ENCODE measurements at regions not wholly inside any gene's neighbourhood (a gene's known extent, or its start where the extent isn't known, plus 50 kb on each side); places are given as distances from the start of the nearest gene placed in this dataset.

DNA sequence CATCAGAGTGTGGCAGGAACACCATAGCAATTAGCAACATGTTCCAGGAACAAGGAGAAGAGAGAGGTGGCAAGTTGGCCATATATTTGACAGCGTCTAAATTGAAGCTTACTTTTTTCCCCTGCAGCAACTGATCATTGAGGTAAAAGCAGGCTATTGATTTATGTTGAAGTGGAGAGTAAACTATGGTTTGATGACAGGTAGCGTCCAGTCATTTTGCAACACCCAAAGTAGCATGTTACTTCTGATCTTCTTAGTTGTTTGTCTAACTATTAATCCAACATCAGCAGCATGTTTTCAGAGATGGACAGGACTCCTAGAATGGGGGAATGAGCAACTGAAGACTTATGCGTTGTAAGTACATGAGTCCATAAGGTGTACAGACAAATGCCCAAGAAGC lies 225.8 kb downstream of the ZPLD1 start:
- H3K9ac ChIP-seq (ENCODE audit: low read length in 2 of 2) = no peak overlapping the region
- H3K4me1 ChIP-seq (ENCODE audit: control insufficient read depth, insufficient read depth, low read length) = no peaks in the 10 kb centered on the region
- H3K27me3 ChIP-seq (ENCODE audit: control insufficient read depth in 1 of 2, insufficient read depth in 2 of 2, low read length in 2 of 2) = no peaks in the 10 kb centered on the region
- H3K9me3 ChIP-seq (ENCODE audit: control insufficient read depth in 2 of 2, low read length in 2 of 2) = no peaks in the 10 kb centered on the region
- no peaks in the 10 kb centered on the region for H3K36me3 ChIP-seq (ENCODE audit: control insufficient read depth in 2 of 2, insufficient read depth in 2 of 2, low read length in 2 of 2)
- H3K27ac ChIP-seq (ENCODE audit: low read length) = no peak overlapping the region
- H3K4me3 ChIP-seq (ENCODE audit: low read length in 2 of 2) = no peak overlapping the region

DNA sequence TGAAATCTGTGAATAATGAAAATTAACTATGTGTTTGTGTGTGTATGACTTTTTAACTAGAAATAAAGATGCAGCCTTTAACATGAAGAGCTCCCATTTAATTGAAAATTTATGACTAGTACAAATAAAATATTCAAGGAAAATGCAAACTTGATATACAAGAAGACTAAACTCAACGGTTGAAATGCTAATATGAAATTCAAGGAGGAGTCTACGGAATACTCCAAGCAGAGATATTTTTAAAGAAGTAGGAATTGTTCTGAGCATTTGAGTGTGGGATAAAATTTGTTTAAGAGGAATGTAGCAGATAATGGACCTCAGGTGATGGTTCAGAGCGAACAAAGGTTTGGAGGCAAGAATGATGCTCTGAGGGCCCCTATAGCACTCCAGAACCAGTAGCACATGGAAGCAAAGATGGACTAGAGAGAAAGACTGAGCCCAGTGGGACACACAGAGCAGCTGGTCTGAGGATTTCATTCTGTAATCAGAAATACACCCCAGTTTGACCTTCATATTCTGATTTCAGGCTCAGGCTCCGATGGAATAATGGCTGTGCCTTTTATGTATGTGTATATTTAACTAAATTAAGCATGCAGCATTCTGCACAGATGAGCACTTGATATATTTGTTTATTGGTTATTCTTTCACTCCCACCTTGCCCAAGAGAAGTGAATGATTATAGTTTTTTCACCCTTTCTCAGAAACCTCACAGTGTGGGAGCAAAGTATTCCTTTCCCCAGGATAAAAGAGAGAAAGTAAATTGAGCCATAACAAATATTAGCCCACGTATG lies 227.1 kb downstream of the ZPLD1 start:
- Histone ChIP-seq H3K36me3 (ENCODE audit: control insufficient read depth in 2 of 2, insufficient read depth in 2 of 2, low read length in 2 of 2) (no peaks in the 10 kb centered on the region), H3K4me3 (ENCODE audit: low read length in 2 of 2) (no peak overlapping the region), H3K9ac (ENCODE audit: low read length in 2 of 2) (no peak overlapping the region), H3K27ac (ENCODE audit: low read length) (no peak overlapping the region), H3K4me1 (ENCODE audit: control insufficient read depth, insufficient read depth, low read length) (no peaks in the 10 kb centered on the region), H3K9me3 (ENCODE audit: control insufficient read depth in 2 of 2, low read length in 2 of 2) (no peaks in the 10 kb centered on the region), H3K27me3 (ENCODE audit: control insufficient read depth in 1 of 2, insufficient read depth in 2 of 2, low read length in 2 of 2) (no peaks in the 10 kb centered on the region)

GRCh38 chr3:102662498-102662772 lies 227.6 kb downstream of the ZPLD1 start:
- Histone ChIP-seq H3K9me3 (ENCODE audit: control insufficient read depth in 2 of 2, low read length in 2 of 2) (no peaks in the 10 kb centered on the region), H3K27ac (ENCODE audit: low read length) (no peak overlapping the region), H3K27me3 (ENCODE audit: control insufficient read depth in 1 of 2, insufficient read depth in 2 of 2, low read length in 2 of 2) (no peaks in the 10 kb centered on the region), H3K4me3 (ENCODE audit: low read length in 2 of 2) (no peak overlapping the region), H3K9ac (ENCODE audit: low read length in 2 of 2) (no peak overlapping the region), H3K36me3 (ENCODE audit: control insufficient read depth in 2 of 2, insufficient read depth in 2 of 2, low read length in 2 of 2) (no peaks in the 10 kb centered on the region), H3K4me1 (ENCODE audit: control insufficient read depth, insufficient read depth, low read length) (no peaks in the 10 kb centered on the region)

DNA sequence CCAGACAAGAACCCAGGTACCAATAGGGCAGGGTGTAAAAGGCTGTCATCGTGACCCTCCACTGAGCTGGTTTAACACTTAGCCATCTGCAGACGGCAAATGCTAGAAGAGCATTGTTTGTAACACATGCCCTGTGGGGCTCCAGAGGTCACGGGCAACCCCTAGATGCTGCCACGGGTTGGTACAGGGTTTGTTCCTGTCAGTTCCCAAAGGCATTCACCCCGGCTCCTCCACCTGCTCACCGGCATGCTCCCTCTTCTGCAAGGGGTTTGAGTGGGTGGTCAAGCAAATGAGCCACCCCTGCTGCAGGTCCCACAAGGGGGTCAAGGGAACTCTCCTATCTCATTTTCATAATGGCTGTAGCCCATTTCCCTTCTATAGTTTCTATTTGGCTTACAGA lies 229.3 kb downstream of the ZPLD1 start:
- Histone ChIP-seq H3K27me3 (ENCODE audit: control insufficient read depth in 1 of 2, insufficient read depth in 2 of 2, low read length in 2 of 2) (no peaks in the 10 kb centered on the region), H3K36me3 (ENCODE audit: control insufficient read depth in 2 of 2, insufficient read depth in 2 of 2, low read length in 2 of 2) (no peaks in the 10 kb centered on the region), H3K4me3 (ENCODE audit: low read length in 2 of 2) (no peak overlapping the region), H3K9me3 (ENCODE audit: control insufficient read depth in 2 of 2, low read length in 2 of 2) (no peaks in the 10 kb centered on the region), H3K9ac (ENCODE audit: low read length in 2 of 2) (no peak overlapping the region), H3K27ac (ENCODE audit: low read length) (no peak overlapping the region), H3K4me1 (ENCODE audit: control insufficient read depth, insufficient read depth, low read length) (no peaks in the 10 kb centered on the region)

DNA sequence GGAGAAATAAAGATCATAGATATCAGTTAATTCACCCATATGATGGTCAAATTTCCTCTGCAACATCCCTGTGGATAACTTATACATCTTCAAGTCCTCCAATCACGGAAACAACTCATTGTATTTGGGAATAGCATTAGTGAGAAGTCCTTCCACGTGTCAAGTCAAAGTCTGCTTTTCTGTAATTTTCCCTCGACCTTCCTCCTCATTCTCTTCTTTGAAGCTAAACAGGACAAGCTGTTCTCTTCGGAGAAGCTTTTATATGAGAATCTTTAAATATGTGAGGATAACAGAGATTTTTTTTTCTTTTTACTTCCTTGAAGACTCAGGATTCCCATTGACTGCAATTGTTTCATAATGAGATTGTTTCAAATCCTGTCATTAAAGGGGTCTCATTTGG lies 230.4 kb downstream of the ZPLD1 start:
- no peak overlapping the region for H3K4me3 ChIP-seq (ENCODE audit: low read length in 2 of 2)
- no peak overlapping the region for H3K9ac ChIP-seq (ENCODE audit: low read length in 2 of 2)
- no peak overlapping the region for H3K27ac ChIP-seq (ENCODE audit: low read length)
- no peaks in the 10 kb centered on the region for H3K36me3 ChIP-seq (ENCODE audit: control insufficient read depth in 2 of 2, insufficient read depth in 2 of 2, low read length in 2 of 2)
- no peaks in the 10 kb centered on the region for H3K9me3 ChIP-seq (ENCODE audit: control insufficient read depth in 2 of 2, low read length in 2 of 2)
- no peaks in the 10 kb centered on the region for H3K4me1 ChIP-seq (ENCODE audit: control insufficient read depth, insufficient read depth, low read length)
- no peaks in the 10 kb centered on the region for H3K27me3 ChIP-seq (ENCODE audit: control insufficient read depth in 1 of 2, insufficient read depth in 2 of 2, low read length in 2 of 2)

DNA sequence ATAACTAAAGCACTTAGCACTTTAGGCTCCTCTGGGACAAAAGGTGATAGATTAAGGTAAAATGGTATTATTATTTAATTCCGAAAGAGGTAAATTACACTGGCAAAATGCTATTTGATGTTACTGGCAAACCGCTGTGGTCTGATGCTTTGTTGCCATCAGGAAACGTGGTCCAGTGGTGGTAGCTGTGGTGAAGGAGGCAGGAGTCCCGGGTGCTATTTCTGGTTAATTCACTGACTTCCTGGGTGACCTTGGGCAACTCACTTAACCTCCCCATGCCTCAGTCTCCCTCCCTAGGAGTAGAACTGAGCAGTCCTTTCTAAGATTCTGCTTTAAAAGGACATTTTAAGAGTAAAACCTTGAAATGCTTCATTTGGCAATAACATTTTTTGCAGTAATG lies 233.4 kb downstream of the ZPLD1 start:
- H3K9me3 ChIP-seq (ENCODE audit: control insufficient read depth in 2 of 2, low read length in 2 of 2) = no peaks in the 10 kb centered on the region
- no peaks in the 10 kb centered on the region for H3K36me3 ChIP-seq (ENCODE audit: control insufficient read depth in 2 of 2, insufficient read depth in 2 of 2, low read length in 2 of 2)
- H3K27ac ChIP-seq (ENCODE audit: low read length) = no peak overlapping the region
- no peak overlapping the region for H3K9ac ChIP-seq (ENCODE audit: low read length in 2 of 2)
- H3K4me3 ChIP-seq (ENCODE audit: low read length in 2 of 2) = no peak overlapping the region
- H3K4me1 ChIP-seq (ENCODE audit: control insufficient read depth, insufficient read depth, low read length) = no peaks in the 10 kb centered on the region
- H3K27me3 ChIP-seq (ENCODE audit: control insufficient read depth in 1 of 2, insufficient read depth in 2 of 2, low read length in 2 of 2) = no peaks in the 10 kb centered on the region

DNA sequence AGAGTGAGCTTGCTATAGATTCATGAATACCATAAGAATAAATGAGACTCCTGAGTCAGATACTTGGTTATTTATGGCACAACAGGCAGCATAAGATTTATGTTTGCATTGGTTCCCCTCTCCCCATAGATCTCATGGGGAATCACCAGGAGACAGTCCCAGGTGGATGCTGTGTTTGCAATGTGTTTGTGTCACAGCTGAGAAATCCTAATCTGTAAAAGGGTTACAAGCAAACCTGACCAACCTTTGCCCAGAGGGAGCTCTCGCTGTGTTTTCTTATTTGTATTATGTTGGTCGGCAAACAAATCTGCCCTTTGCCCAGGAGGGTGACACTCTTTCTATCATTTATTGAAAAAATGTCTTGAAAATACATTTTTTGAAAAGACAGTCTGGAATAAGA lies 236.2 kb downstream of the ZPLD1 start:
- no peak overlapping the region for H3K27ac ChIP-seq (ENCODE audit: low read length)
- H3K27me3 ChIP-seq (ENCODE audit: control insufficient read depth in 1 of 2, insufficient read depth in 2 of 2, low read length in 2 of 2) = no peaks in the 10 kb centered on the region
- H3K4me1 ChIP-seq (ENCODE audit: control insufficient read depth, insufficient read depth, low read length) = no peaks in the 10 kb centered on the region
- no peaks in the 10 kb centered on the region for H3K9me3 ChIP-seq (ENCODE audit: control insufficient read depth in 2 of 2, low read length in 2 of 2)
- no peaks in the 10 kb centered on the region for H3K36me3 ChIP-seq (ENCODE audit: control insufficient read depth in 2 of 2, insufficient read depth in 2 of 2, low read length in 2 of 2)
- no peak overlapping the region for H3K9ac ChIP-seq (ENCODE audit: low read length in 2 of 2)
- no peak overlapping the region for H3K4me3 ChIP-seq (ENCODE audit: low read length in 2 of 2)

DNA sequence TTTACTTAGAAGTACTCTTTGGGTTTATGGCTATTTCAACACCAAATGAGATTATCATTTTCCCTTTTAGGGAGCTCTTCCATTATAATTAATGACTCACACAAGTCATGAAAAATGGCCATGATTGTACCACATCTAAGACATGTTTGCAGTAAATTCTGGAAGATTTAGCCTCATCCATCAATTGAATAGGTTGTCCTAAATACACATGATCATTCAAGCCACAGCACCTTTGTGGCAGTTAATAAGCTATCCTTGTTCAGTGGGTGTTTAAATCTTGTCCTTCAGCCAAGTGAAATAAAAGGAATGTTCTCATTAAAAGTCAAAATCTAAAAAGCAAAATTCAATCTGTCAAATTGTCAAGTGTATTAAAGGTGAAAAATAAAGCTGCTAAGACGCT lies 237.5 kb downstream of the ZPLD1 start:
- Histone ChIP-seq H3K27me3 (ENCODE audit: control insufficient read depth in 1 of 2, insufficient read depth in 2 of 2, low read length in 2 of 2) (no peaks in the 10 kb centered on the region), H3K4me1 (ENCODE audit: control insufficient read depth, insufficient read depth, low read length) (no peaks in the 10 kb centered on the region), H3K4me3 (ENCODE audit: low read length in 2 of 2) (no peak overlapping the region), H3K9ac (ENCODE audit: low read length in 2 of 2) (no peak overlapping the region), H3K27ac (ENCODE audit: low read length) (no peak overlapping the region), H3K9me3 (ENCODE audit: control insufficient read depth in 2 of 2, low read length in 2 of 2) (no peaks in the 10 kb centered on the region), H3K36me3 (ENCODE audit: control insufficient read depth in 2 of 2, insufficient read depth in 2 of 2, low read length in 2 of 2) (no peaks in the 10 kb centered on the region)

DNA sequence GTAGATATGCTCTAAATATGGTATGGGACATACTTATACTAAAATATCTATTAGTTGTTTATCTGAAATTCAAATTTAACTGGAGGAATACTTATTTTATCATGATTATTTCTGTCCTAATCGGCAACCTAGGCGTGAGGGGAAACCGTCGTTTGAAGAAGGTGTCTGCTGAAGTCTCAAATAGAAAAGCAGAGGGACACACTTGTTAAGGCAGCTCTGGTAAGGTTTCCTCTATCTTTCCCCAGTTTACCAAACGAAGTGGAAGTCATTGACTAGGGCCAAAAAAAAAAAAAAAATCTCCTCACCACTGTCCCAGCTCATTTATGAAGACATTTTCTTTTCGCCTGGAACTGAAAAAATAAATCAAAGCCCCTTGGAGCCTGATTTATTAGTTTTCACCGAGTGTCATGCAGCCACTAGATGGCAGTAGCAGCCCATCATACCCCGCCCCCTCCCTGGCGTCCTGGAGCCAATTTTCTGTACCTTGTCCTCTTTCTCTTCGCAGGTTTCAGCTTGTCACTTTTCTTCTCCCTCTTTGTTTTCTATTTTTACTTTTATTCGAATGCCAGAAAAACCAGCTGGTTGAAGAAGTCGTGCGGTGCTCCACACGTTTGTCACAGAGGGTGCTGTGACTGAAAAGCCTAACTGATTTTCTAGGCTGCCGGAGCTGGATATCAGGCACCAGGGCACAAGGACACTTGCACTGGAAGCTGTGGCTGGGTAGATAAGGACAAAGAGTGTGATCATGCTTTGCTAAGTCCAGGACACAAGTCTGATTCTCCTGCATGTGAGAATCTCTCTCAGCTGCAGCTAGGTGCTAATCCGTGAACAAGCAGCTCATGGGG lies 238.7 kb downstream of the ZPLD1 start:
- Histone ChIP-seq H3K9ac (ENCODE audit: low read length in 2 of 2) (peak overlapping the region in 1 of 2 donors; percentile 37), H3K4me1 (ENCODE audit: control insufficient read depth, insufficient read depth, low read length) (no peaks in the 10 kb centered on the region), H3K9me3 (ENCODE audit: control insufficient read depth in 2 of 2, low read length in 2 of 2) (no peaks in the 10 kb centered on the region), H3K36me3 (ENCODE audit: control insufficient read depth in 2 of 2, insufficient read depth in 2 of 2, low read length in 2 of 2) (no peaks in the 10 kb centered on the region), H3K27ac (ENCODE audit: low read length) (no peak overlapping the region), H3K4me3 (ENCODE audit: low read length in 2 of 2) (peak overlapping the region; percentile 55 to 65), H3K27me3 (ENCODE audit: control insufficient read depth in 1 of 2, insufficient read depth in 2 of 2, low read length in 2 of 2) (no peaks in the 10 kb centered on the region)

DNA sequence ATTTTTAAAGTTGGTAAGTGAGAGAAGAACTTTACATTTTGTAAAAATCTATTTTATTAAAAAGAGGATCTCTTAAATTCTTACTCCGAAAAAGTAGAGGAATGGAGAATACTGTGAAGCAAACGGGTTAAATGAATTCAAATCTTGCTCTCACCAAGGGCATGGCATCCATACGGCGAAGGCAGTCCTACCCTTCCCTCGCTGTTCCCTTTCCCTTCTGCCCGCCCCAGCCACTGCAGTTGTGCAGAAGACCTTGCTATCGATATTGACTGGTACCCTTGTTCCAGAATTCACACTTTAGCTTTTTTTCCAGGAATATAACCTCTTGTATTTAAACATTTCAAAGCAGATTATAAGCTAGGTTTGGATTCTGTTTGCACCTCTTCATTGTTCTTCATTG lies 239.5 kb downstream of the ZPLD1 start:
- H3K4me1 ChIP-seq (ENCODE audit: control insufficient read depth, insufficient read depth, low read length) = no peaks in the 10 kb centered on the region
- H3K9ac ChIP-seq (ENCODE audit: low read length in 2 of 2) = no peak overlapping the region
- no peaks in the 10 kb centered on the region for H3K9me3 ChIP-seq (ENCODE audit: control insufficient read depth in 2 of 2, low read length in 2 of 2)
- H3K36me3 ChIP-seq (ENCODE audit: control insufficient read depth in 2 of 2, insufficient read depth in 2 of 2, low read length in 2 of 2) = no peaks in the 10 kb centered on the region
- H3K27me3 ChIP-seq (ENCODE audit: control insufficient read depth in 1 of 2, insufficient read depth in 2 of 2, low read length in 2 of 2) = no peaks in the 10 kb centered on the region
- no peak overlapping the region for H3K4me3 ChIP-seq (ENCODE audit: low read length in 2 of 2)
- H3K27ac ChIP-seq (ENCODE audit: low read length) = no peak overlapping the region

- Histone ChIP-seq H3K4me1 (ENCODE audit: control insufficient read depth, insufficient read depth, low read length) (no peaks in the 10 kb centered on the region), H3K9ac (ENCODE audit: low read length in 2 of 2) (no peak overlapping the region), H3K4me3 (ENCODE audit: low read length in 2 of 2) (no peak overlapping the region), H3K27me3 (ENCODE audit: control insufficient read depth in 1 of 2, insufficient read depth in 2 of 2, low read length in 2 of 2) (no peaks in the 10 kb centered on the region), H3K36me3 (ENCODE audit: control insufficient read depth in 2 of 2, insufficient read depth in 2 of 2, low read length in 2 of 2) (no peaks in the 10 kb centered on the region), H3K9me3 (ENCODE audit: control insufficient read depth in 2 of 2, low read length in 2 of 2) (no peaks in the 10 kb centered on the region), H3K27ac (ENCODE audit: low read length) (no peak overlapping the region)
These were observed 241.6 kb downstream of the ZPLD1 start for GRCh38 chr3:102676424-102676823.
